ENCODE measurements at regions not wholly inside any gene's neighbourhood (a gene's known extent, or its start where the extent isn't known, plus 50 kb on each side); places are given as distances from the start of the nearest gene placed in this dataset.
A peak's percentile ranks its signal among the peaks of the same experiment; 100 is the strongest.

GRCh38 chr3:23115171-23115877 is 87.8 kb upstream of the UBE2E2 start:
- no peak overlapping the region for H3K27ac ChIP-seq (ENCODE audit: extremely low read depth, low read depth, low read length)
- CTCF ChIA-PET: interaction anchor here (0.6 kb wide), 1 partner anchor 1923 kb away, joined by 3 read pairs; no protein-coding TSS in a partner anchor
- POLR2A ChIA-PET: no interaction called here
- no peak overlapping the region for H3K4me3 ChIP-seq (ENCODE audit: low read depth, low read length)
- TF ChIP-seq OSR2 (tag by site-specific recombination; IDR thresholded peaks at IDR 0.05) (peak; percentile 54; the same call in 1 of the 2 replicates), CTCF (tag by site-specific recombination; IDR thresholded peaks at IDR 0.05) (no peak), SCRT2 (tag by site-specific recombination; IDR thresholded peaks at IDR 0.05) (peak; percentile 61; the same call in 1 of the 2 replicates), ZNF518A (tag by site-specific recombination; conservative IDR thresholded peaks at IDR 0.05; ENCODE audit: low read depth) (0 out of 2 replicates have a peak, but pooled peaks have one; percentile 28), BCL6B (tag by site-specific recombination; IDR thresholded peaks at IDR 0.05) (0 out of 2 replicates have a peak, but pooled peaks have one; percentile 13), FEZF1 (tag by site-specific recombination; IDR thresholded peaks at IDR 0.05) (peak; percentile 59), ZSCAN4 (tag by site-specific recombination; IDR thresholded peaks at IDR 0.05) (no peak), PRDM6 (tag by site-specific recombination; IDR thresholded peaks at IDR 0.05) (peak; percentile 85), BCL11B (tag by site-specific recombination; IDR thresholded peaks at IDR 0.05; ENCODE audit: low read depth) (no peak)
- no peaks in the 10 kb centered on the region for H3K9me3 ChIP-seq (ENCODE audit: control insufficient read depth, insufficient read depth, low read depth, low read length)
- peaks cover 16% of the 10 kb centered on the region for H3K4me1 ChIP-seq (ENCODE audit: control insufficient read depth, insufficient read depth, low read length)
- H3K36me3 ChIP-seq (ENCODE audit: control insufficient read depth in 2 of 2, insufficient read depth in 1 of 2, low read length in 2 of 2): no peaks in the 10 kb centered on the region

GRCh38 chr3:23116081-23116837 is 86.9 kb upstream of the UBE2E2 start:
- H3K27ac ChIP-seq (ENCODE audit: extremely low read depth, low read depth, low read length): no peak overlapping the region
- no peaks in the 10 kb centered on the region for H3K36me3 ChIP-seq (ENCODE audit: control insufficient read depth in 2 of 2, insufficient read depth in 1 of 2, low read length in 2 of 2)
- POLR2A ChIA-PET: no interaction called here
- CTCF ChIA-PET: interaction anchor here (0.6 kb wide), 1 partner anchor 1922 kb away, joined by 3 read pairs; no protein-coding TSS in a partner anchor
- no peak overlapping the region for H3K4me3 ChIP-seq (ENCODE audit: low read depth, low read length)
- peaks cover 16% of the 10 kb centered on the region for H3K4me1 ChIP-seq (ENCODE audit: control insufficient read depth, insufficient read depth, low read length)
- TF ChIP-seq ZNF660 (tag by site-specific recombination; IDR thresholded peaks at IDR 0.05) (no peak), ZNF423 (tag by site-specific recombination; IDR thresholded peaks at IDR 0.05) (no peak), ZBTB20 (tag by site-specific recombination; IDR thresholded peaks at IDR 0.05) (no peak), ZNF514 (tag by site-specific recombination; IDR thresholded peaks at IDR 0.05) (no peak)
- H3K9me3 ChIP-seq (ENCODE audit: control insufficient read depth, insufficient read depth, low read depth, low read length): no peaks in the 10 kb centered on the region

Measured in HEK293 (cell line).